ENCODE measurements at regions not wholly inside any gene's neighbourhood (a gene's known extent, or its start where the extent isn't known, plus 50 kb on each side); places are given as distances from the start of the nearest gene placed in this dataset.

- H3K27ac ChIP-seq, result no peak overlapping the region
- TF ChIP-seq, protein P1, sequence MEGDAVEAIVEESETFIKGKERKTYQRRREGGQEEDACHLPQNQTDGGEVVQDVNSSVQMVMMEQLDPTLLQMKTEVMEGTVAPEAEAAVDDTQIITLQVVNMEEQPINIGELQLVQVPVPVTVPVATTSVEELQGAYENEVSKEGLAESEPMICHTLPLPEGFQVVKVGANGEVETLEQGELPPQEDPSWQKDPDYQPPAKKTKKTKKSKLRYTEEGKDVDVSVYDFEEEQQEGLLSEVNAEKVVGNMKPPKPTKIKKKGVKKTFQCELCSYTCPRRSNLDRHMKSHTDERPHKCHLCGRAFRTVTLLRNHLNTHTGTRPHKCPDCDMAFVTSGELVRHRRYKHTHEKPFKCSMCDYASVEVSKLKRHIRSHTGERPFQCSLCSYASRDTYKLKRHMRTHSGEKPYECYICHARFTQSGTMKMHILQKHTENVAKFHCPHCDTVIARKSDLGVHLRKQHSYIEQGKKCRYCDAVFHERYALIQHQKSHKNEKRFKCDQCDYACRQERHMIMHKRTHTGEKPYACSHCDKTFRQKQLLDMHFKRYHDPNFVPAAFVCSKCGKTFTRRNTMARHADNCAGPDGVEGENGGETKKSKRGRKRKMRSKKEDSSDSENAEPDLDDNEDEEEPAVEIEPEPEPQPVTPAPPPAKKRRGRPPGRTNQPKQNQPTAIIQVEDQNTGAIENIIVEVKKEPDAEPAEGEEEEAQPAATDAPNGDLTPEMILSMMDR (IDR thresholded peaks at IDR 0.05), result no peak
- TF ChIP-seq POLR2A (IDR thresholded peaks at IDR 0.05), result no peak
- H3K36me3 ChIP-seq, result no peaks in the 10 kb centered on the region
- H3K4me1 ChIP-seq, result no peaks in the 10 kb centered on the region
- no peaks in the 10 kb centered on the region for H3K27me3 ChIP-seq
- H3K4me3 ChIP-seq, result no peak overlapping the region
- WGBS, 4 donors, result 77 to 100% (median 91%) methylated on average over 1 of the region's 1 CpG
- intact Hi-C loops (cut with DNase I), result no loop called here
- no peak for DNase-seq
- no peak for ATAC-seq
- peaks cover 0 to 30% (median 11%) of the 10 kb centered on the region in 12 donors for H3K9me3 ChIP-seq
Observed at GRCh38 chr14:40476005-40476404, 1043.8 kb upstream of the FBXO33 start.

- Histone ChIP-seq H3K4me3 (no peak overlapping the region), H3K9me3 (peaks cover 0 to 34% (median 7%) of the 10 kb centered on the region in 12 donors), H3K36me3 (no peaks in the 10 kb centered on the region), H3K27me3 (no peaks in the 10 kb centered on the region), H3K27ac (no peak overlapping the region), H3K4me1 (no peaks in the 10 kb centered on the region)
- intact Hi-C loops (cut with DNase I), result no loop called here
- ATAC-seq (no peak), DNase-seq (no peak)
- no peak for TF ChIP-seq POLR2A (IDR thresholded peaks at IDR 0.05)
- TF ChIP-seq, protein P1 (IDR thresholded peaks at IDR 0.05), result no peak
- WGBS, 4 donors, result 60 to 77% (median 66%) methylated on average over 1 of the region's 1 CpG
Observed at GRCh38 chr14:40467969-40468368, 1035.7 kb upstream of the FBXO33 start.

DNA sequence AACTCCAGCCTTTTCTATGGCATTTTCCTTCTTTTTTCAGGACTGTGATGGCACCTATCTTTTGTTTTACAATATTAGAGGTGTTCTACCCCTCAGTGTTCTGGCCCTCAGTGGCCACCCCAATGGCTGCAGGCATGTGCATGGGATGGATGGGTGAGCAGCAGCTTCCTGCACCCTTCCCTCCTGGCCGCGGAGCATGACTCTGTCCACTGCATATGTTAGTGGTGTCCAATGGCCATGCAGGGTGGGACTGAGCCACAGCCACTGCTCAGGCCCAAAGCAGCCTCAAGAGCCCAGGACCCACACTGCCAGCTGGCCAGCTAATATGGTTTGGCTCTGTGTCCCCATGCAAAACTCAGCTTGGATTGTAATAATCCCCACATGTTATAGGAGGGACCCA, 1032.3 kb upstream of the FBXO33 start:
- Histone ChIP-seq H3K27ac (no peak overlapping the region), H3K36me3 (no peaks in the 10 kb centered on the region), H3K4me1 (no peaks in the 10 kb centered on the region), H3K9me3 (peaks cover 0 to 25% (median 4%) of the 10 kb centered on the region in 12 donors), H3K27me3 (no peaks in the 10 kb centered on the region), H3K4me3 (no peak overlapping the region)
- TF ChIP-seq, protein P1 (IDR thresholded peaks at IDR 0.05), result no peak
- intact Hi-C loops (cut with DNase I), result no loop called here
- WGBS, 4 donors, result 97 to 100% (median 100%) methylated on average over 2 of the region's 2 CpGs
- ATAC-seq (no peak), DNase-seq (peak in 1 of 5 donors; percentile 23)

DNA sequence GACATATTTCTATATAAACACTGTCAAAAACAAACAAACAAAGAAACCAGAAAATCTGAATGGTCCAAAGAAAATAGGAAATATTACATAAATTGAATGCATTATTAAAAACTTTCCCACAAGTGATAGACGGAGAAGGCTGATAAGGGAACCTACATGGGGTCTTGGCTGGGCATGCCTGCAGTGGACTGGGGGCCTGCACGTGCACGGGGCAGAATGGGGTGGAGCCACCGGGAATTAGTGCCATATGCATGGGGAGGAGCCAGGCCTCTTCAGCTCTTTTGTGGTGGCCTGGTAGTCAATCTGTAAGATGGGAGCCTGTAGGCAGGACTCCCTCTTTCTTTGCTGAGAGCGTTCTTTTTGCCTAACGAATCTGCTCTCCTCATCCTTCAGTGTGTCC, 1031.7 kb upstream of the FBXO33 start:
- Histone ChIP-seq H3K9me3 (peaks cover 0 to 23% (median 4%) of the 10 kb centered on the region in 12 donors), H3K36me3 (no peaks in the 10 kb centered on the region), H3K27ac (no peak overlapping the region), H3K4me3 (no peak overlapping the region), H3K4me1 (no peaks in the 10 kb centered on the region), H3K27me3 (no peaks in the 10 kb centered on the region)
- DNase-seq (no peak), ATAC-seq (no peak)
- intact Hi-C loops (cut with DNase I), result no loop called here
- TF ChIP-seq, protein P1 (IDR thresholded peaks at IDR 0.05), result no peak
- TF ChIP-seq POLR2A (IDR thresholded peaks at IDR 0.05), result no peak
- WGBS, 4 donors, result 83 to 88% (median 85%) methylated on average over 6 of the region's 6 CpGs
